Inflammatory macrophage (primary cell): ENCODE measurements at regions not wholly inside any gene's neighbourhood (a gene's known extent, or its start where the extent isn't known, plus 50 kb on each side); places are given as distances from the start of the nearest gene placed in this dataset.

Experiments used
- DNase-seq, 2 donors: peaks; one replicate each; pipeline ENCODE4 v3.0.0-alpha.2; 2020 to 2022

DNA sequence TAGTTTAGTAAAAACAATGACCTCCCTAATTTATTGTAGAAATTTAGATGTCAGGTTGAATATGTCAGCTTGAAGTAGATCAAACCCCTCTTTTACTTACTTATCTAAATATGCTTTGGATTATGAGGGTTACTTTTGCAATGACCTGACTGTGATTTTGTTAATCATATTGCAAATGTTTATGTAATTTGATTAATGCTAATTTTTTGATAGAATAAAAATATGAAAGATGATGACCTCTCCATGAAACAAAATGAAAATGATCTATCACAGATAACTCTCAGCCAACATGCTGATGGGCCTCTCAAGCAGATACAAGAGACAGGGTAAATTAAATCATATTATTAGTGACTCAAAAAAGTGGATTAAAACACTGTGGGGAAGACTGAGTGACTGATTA, 131.0 kb downstream of the CEP57L1 start:
- no peak for DNase-seq

DNA sequence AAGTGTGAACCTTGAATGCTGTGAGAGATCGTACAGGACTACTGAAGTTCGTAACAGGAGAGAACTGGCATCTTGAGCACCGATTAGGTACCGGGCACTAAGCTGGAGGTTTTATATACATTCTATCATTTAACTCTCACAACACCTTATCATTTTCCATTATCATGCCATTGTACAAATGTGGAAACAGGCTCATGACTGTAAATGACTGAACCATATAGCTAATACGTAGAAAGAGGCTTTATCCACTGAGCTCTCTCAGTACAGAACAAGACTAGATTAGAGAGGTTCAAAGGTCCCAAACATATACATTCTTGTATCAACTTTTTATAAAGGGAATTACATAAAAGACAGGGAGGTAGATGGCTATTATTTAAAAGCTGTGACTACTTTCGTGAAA, 130.6 kb downstream of the CEP57L1 start:
- DNase-seq, result no peak

- no peak for DNase-seq
Measured at GRCh38 chr6:109224994-109225393, 129.7 kb downstream of the CEP57L1 start.

DNA sequence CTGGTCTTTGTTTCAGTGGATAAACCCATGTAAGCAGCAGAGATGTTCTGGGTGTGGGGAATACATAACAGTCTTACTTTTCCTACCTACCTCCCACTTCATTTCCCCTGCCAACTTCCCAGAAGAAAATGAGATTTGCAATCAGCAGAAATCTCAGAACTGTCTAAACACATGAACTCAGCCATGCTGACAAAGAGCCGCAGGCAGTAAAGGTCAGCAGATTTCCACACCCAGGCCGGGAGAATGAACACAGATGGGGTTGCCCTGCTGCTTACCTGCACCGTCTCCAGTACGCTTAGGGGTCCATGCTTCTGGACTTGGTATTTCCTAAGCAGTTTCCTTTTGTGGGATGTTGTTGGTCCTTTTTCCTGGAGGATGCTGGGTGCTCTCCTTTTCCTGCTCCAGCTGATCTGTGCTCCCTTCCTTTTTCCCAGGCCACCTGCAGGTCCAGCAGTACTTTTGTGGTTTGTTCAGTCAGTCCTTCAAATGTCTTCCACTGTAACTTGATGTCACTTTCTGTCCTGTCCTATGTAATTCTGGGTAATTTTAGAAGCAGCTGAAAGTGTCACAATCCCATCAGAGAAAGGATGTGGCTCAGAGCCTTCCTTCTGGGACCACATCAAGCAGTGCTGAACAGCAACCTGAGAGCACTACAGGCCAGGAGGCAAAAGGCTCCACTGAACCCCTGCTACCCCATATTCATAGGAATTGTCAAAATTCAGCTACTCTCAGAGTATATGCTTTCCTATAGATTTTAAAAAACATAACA, 129.0 kb downstream of the CEP57L1 start:
- no peak for DNase-seq

- no peak for DNase-seq
Measured at GRCh38 chr6:109222848-109223247, 127.5 kb downstream of the CEP57L1 start.

GRCh38 chr6:109221543-109222195, 126.4 kb downstream of the CEP57L1 start:
- DNase-seq, result no peak
